ENCODE measurements at regions not wholly inside any gene's neighbourhood (a gene's known extent, or its start where the extent isn't known, plus 50 kb on each side); places are given as distances from the start of the nearest gene placed in this dataset.

GRCh38 chr14:34050606-34051005 lies 99.7 kb upstream of the EGLN3 start:
- TF ChIP-seq, protein P1, sequence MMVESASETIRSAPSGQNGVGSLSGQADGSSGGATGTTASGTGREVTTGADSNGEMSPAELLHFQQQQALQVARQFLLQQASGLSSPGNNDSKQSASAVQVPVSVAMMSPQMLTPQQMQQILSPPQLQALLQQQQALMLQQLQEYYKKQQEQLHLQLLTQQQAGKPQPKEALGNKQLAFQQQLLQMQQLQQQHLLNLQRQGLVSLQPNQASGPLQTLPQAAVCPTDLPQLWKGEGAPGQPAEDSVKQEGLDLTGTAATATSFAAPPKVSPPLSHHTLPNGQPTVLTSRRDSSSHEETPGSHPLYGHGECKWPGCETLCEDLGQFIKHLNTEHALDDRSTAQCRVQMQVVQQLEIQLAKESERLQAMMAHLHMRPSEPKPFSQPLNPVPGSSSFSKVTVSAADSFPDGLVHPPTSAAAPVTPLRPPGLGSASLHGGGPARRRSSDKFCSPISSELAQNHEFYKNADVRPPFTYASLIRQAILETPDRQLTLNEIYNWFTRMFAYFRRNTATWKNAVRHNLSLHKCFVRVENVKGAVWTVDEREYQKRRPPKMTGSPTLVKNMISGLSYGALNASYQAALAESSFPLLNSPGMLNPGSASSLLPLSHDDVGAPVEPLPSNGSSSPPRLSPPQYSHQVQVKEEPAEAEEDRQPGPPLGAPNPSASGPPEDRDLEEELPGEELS (CRISPR knock-in tag; IDR thresholded peaks at IDR 0.05): no peak
- TF ChIP-seq, protein P2, sequence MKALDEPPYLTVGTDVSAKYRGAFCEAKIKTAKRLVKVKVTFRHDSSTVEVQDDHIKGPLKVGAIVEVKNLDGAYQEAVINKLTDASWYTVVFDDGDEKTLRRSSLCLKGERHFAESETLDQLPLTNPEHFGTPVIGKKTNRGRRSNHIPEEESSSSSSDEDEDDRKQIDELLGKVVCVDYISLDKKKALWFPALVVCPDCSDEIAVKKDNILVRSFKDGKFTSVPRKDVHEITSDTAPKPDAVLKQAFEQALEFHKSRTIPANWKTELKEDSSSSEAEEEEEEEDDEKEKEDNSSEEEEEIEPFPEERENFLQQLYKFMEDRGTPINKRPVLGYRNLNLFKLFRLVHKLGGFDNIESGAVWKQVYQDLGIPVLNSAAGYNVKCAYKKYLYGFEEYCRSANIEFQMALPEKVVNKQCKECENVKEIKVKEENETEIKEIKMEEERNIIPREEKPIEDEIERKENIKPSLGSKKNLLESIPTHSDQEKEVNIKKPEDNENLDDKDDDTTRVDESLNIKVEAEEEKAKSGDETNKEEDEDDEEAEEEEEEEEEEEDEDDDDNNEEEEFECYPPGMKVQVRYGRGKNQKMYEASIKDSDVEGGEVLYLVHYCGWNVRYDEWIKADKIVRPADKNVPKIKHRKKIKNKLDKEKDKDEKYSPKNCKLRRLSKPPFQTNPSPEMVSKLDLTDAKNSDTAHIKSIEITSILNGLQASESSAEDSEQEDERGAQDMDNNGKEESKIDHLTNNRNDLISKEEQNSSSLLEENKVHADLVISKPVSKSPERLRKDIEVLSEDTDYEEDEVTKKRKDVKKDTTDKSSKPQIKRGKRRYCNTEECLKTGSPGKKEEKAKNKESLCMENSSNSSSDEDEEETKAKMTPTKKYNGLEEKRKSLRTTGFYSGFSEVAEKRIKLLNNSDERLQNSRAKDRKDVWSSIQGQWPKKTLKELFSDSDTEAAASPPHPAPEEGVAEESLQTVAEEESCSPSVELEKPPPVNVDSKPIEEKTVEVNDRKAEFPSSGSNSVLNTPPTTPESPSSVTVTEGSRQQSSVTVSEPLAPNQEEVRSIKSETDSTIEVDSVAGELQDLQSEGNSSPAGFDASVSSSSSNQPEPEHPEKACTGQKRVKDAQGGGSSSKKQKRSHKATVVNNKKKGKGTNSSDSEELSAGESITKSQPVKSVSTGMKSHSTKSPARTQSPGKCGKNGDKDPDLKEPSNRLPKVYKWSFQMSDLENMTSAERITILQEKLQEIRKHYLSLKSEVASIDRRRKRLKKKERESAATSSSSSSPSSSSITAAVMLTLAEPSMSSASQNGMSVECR (CRISPR knock-in tag; IDR thresholded peaks at IDR 0.05; ENCODE audit: borderline replicate concordance): no peak
- TF ChIP-seq GABPB1 (CRISPR knock-in tag; IDR thresholded peaks at IDR 0.05) (no peak), ZNF425 (CRISPR knock-in tag; conservative IDR thresholded peaks at IDR 0.05) (no peak), ZSCAN18 (CRISPR knock-in tag; IDR thresholded peaks at IDR 0.05) (no peak), ATF6 (CRISPR knock-in tag; IDR thresholded peaks at IDR 0.05) (no peak), GTF2I (CRISPR knock-in tag; conservative IDR thresholded peaks at IDR 0.05) (no peak), FOXP1 (CRISPR knock-in tag; IDR thresholded peaks at IDR 0.05; ENCODE audit: borderline replicate concordance) (no peak), RORB (CRISPR knock-in tag; IDR thresholded peaks at IDR 0.05) (no peak)
- TF ChIP-seq, protein P3, sequence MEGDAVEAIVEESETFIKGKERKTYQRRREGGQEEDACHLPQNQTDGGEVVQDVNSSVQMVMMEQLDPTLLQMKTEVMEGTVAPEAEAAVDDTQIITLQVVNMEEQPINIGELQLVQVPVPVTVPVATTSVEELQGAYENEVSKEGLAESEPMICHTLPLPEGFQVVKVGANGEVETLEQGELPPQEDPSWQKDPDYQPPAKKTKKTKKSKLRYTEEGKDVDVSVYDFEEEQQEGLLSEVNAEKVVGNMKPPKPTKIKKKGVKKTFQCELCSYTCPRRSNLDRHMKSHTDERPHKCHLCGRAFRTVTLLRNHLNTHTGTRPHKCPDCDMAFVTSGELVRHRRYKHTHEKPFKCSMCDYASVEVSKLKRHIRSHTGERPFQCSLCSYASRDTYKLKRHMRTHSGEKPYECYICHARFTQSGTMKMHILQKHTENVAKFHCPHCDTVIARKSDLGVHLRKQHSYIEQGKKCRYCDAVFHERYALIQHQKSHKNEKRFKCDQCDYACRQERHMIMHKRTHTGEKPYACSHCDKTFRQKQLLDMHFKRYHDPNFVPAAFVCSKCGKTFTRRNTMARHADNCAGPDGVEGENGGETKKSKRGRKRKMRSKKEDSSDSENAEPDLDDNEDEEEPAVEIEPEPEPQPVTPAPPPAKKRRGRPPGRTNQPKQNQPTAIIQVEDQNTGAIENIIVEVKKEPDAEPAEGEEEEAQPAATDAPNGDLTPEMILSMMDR (IDR thresholded peaks at IDR 0.05): no peak
- TF ChIP-seq, protein P4, sequence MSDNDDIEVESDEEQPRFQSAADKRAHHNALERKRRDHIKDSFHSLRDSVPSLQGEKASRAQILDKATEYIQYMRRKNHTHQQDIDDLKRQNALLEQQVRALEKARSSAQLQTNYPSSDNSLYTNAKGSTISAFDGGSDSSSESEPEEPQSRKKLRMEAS (CRISPR knock-in tag; IDR thresholded peaks at IDR 0.05): no peak
- TF ChIP-seq, protein P5, sequence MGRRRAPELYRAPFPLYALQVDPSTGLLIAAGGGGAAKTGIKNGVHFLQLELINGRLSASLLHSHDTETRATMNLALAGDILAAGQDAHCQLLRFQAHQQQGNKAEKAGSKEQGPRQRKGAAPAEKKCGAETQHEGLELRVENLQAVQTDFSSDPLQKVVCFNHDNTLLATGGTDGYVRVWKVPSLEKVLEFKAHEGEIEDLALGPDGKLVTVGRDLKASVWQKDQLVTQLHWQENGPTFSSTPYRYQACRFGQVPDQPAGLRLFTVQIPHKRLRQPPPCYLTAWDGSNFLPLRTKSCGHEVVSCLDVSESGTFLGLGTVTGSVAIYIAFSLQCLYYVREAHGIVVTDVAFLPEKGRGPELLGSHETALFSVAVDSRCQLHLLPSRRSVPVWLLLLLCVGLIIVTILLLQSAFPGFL (CRISPR knock-in tag; IDR thresholded peaks at IDR 0.05; ENCODE audit: borderline replicate concordance): no peak
- TF ChIP-seq, protein P6, sequence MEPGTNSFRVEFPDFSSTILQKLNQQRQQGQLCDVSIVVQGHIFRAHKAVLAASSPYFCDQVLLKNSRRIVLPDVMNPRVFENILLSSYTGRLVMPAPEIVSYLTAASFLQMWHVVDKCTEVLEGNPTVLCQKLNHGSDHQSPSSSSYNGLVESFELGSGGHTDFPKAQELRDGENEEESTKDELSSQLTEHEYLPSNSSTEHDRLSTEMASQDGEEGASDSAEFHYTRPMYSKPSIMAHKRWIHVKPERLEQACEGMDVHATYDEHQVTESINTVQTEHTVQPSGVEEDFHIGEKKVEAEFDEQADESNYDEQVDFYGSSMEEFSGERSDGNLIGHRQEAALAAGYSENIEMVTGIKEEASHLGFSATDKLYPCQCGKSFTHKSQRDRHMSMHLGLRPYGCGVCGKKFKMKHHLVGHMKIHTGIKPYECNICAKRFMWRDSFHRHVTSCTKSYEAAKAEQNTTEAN (CRISPR knock-in tag; IDR thresholded peaks at IDR 0.05): no peak
- H3K36me3 Mint-ChIP-seq: no peaks in the 10 kb centered on the region
- ChIA-PET CTCF (no interaction called here), POLR2A (no interaction called here)
- ATAC-seq (no peak), DNase-seq (ENCODE audit: low spot score) (no peak)
- H3K9me3 Mint-ChIP-seq: peaks cover 9% of the 10 kb centered on the region
- H3K4me3 Mint-ChIP-seq: no peak overlapping the region
- H3K27me3 Mint-ChIP-seq (ENCODE audit: low read depth): no peaks in the 10 kb centered on the region
- H3K4me1 Mint-ChIP-seq: peaks cover 4% of the 10 kb centered on the region
- H3K27ac Mint-ChIP-seq: no peak overlapping the region
